AG10803 (cell line): ENCODE measurements at regions not wholly inside any gene's neighbourhood (a gene's known extent, or its start where the extent isn't known, plus 50 kb on each side); places are given as distances from the start of the nearest gene placed in this dataset.

ENCODE experiments used
- DNase-seq: peaks from one replicate; pipeline ENCODE4 v3.0.0; 2010; ENCODE audit warnings: low read depth
- H3K4me3 ChIP-seq: 2 replicates; pipeline ENCODE4 v1.5.1; 2011; ENCODE audit warnings: mild to moderate bottlenecking, low read length, control low read depth
- TF ChIP-seq, protein P1 (sequence below): conservative IDR thresholded peaks from 2 replicates; pipeline ENCODE4 v1.5.1; 2011; ENCODE audit warnings: mild to moderate bottlenecking, low read length, control low read depth, inconsistent platforms

DNA sequence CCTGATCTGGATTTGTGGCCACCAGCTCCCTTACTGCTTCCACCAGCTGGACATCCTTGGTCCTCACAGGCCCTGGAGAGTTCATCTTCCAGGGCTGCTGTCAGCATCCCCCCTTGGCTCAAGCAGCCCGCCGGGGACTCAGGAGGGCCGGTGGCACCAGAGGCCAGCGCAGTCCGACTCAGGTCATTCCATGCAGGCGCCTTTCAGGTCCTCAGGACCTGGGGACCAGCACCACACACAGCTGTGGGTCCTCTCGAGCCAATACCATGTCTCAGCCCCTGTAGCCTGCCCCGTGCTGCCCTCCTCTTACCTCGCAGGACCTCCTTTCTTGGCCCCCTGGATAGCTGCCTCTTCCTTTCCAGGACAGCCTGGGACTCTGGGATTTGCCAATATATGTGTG, 145.5 kb downstream of the BMS1 start:
- H3K4me3 ChIP-seq: no peak overlapping the region
- DNase-seq: no peak
- TF ChIP-seq, protein P1, sequence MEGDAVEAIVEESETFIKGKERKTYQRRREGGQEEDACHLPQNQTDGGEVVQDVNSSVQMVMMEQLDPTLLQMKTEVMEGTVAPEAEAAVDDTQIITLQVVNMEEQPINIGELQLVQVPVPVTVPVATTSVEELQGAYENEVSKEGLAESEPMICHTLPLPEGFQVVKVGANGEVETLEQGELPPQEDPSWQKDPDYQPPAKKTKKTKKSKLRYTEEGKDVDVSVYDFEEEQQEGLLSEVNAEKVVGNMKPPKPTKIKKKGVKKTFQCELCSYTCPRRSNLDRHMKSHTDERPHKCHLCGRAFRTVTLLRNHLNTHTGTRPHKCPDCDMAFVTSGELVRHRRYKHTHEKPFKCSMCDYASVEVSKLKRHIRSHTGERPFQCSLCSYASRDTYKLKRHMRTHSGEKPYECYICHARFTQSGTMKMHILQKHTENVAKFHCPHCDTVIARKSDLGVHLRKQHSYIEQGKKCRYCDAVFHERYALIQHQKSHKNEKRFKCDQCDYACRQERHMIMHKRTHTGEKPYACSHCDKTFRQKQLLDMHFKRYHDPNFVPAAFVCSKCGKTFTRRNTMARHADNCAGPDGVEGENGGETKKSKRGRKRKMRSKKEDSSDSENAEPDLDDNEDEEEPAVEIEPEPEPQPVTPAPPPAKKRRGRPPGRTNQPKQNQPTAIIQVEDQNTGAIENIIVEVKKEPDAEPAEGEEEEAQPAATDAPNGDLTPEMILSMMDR: no peak

DNA sequence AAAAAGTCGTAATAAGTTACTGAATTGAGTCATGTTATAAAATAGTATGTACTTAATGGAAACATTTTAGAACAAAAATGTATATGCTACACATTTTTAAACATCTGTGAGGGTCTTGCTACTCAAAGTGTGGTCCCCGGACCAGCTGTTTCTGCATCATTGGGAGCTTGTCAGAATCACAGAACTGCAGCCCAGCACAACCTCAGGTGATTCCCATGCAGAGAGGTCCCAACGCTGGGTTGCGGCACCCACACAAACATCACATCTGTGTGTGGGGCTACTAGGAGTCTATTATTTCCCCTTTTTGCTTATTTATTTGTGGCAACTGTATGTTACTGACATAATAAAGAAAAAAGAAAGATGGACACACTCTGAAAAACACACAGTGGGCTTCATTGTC, 146.6 kb downstream of the BMS1 start:
- no peak for DNase-seq
- TF ChIP-seq, protein P1: no peak
- no peak overlapping the region for H3K4me3 ChIP-seq

DNA sequence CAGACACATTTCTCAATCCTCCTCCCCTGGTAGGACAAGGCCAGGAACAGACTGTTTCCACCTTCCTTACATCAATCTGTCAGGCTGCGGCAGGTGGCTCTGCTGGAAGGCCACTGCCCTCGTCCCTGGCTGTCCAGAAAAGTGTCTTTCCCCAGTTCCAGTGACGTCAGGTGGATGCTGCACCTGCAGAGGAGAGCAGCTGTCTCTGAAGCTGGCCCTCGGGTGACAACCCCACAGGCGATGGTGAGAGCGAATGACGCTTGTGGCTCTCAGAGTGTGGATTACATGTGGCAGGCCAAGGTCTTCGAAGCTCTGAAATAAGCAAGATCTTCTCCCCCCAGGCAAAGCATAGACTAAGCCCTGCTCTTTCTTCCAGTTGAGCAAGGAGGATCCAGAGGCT, 146.9 kb upstream of the RET start:
- no peak for DNase-seq
- no peak overlapping the region for H3K4me3 ChIP-seq
- TF ChIP-seq, protein P1: no peak

DNA sequence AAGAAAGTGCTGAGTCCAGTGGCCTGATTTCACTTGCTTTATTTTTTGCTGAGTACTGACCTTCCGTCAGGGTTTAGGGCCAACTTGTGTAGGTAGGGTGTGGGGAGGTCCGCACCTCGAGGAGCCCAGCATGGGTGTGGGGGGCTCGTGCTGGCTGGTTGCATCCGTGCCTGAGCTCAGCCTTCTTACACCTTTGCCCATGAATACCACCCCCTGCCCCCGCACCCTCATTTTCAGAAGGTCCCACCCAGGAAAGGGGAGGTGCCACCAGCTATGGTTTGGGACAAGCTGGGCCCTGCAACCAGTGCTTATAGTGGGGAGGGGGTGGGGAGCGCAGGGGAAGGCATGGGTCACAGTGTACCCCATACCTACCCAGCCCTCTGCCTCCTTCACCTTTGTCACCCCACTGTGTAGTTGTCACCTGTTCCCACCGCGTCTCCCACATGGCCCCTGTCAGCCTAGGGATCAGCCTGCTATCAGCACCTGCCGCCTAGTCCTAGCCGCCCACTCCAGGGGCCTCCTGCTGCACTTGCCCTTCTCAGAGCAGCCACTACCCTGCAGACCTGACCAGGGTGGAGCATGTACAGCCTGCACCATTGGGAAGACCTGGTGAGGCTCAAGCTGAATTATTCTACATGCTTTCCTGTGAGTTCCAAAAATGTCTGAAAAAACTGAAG, 146.2 kb upstream of the RET start:
- TF ChIP-seq, protein P1: no peak
- DNase-seq: no peak
- no peak overlapping the region for H3K4me3 ChIP-seq

DNA sequence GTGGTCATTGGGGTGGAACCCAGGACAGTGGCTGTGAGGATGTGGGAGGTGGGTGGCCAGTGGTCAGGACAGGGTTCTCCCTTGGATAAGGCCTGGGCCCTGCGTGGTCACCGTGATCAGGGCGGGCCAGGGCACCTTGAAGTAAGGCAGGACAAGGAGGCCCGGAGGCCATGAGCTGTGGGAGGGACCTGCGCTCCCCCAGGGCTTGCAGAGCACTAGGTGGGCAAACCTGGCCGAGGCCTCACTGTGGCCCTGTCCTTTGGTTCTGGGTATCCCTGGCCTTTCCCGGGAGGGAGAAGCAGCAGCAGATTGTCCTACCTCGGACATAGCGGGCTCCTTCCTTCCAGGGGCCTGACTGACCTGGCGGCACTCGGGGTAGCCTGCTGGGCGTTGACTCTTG, 144.8 kb upstream of the RET start:
- H3K4me3 ChIP-seq: no peak overlapping the region
- no peak for DNase-seq
- TF ChIP-seq, protein P1: no peak

DNA sequence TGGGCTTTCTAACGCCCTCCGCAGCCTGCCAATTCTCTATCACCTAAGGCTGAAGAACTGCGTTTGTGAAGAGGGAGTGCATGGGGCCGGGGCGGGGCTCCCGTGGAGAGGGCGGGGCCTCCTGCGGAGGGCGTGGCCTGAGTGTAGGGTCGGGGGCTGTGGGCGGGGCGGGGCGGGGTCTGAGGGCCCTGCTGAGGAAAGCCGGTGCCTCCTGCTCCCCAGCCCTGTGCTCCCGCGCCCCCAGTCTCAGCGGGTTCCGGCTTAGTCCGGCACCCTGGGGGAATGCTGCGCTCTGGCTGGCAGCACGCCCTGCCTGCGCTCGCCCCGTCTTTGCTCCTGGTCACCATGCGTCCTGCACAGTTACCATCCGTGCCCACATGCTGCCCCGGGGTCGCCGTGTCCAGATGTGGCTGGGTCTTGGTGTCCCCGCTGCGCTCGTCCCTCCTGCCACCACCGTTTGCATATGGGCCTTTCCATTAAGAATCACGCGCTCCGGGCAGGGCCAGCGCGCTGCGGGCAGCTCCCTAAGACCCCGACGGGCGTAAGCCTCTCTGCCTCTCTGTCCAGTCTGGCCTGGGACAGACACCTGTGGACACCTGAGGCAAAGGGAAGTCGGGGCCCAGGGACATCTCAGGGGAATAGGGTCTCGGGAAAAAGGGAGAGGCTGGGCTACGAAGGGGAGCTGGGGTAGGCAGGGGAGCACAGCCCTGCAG, 144.0 kb upstream of the RET start:
- no peak overlapping the region for H3K4me3 ChIP-seq
- TF ChIP-seq, protein P1: no peak
- no peak for DNase-seq
